ENCODE measurements at regions not wholly inside any gene's neighbourhood (a gene's known extent, or its start where the extent isn't known, plus 50 kb on each side); places are given as distances from the start of the nearest gene placed in this dataset.
"Not testable (repeated sequence)": the region's sequence is repeated elsewhere in the genome, so short reads cannot be mapped to it uniquely, and the experiment has no call there.

- no peak for DNase-seq (ENCODE audit: low read depth, low spot score)
Measured at GRCh38 chr5:87136733-87137132, 130.9 kb upstream of the RASA1 start.

DNA sequence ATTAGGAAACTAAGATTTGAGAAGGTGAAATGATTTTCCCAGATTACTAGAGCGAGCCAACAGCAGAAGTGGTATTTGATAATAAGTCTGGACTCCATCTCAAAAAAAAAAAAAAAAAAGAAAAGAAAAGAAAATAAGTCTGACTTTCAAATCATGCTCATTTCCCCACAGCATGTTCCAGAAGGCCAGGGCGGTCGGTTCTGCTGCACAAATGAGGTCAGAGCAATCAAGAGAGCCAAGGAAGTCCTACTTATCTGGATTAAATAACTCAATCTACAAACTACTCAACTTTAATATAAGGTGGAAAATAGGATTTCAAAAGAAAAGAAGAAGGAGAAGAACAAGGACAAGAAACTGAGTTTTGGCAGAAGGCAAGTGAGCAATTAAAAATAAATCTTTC, 130.4 kb upstream of the RASA1 start:
- DNase-seq (ENCODE audit: low read depth, low spot score) = no peak

DNA sequence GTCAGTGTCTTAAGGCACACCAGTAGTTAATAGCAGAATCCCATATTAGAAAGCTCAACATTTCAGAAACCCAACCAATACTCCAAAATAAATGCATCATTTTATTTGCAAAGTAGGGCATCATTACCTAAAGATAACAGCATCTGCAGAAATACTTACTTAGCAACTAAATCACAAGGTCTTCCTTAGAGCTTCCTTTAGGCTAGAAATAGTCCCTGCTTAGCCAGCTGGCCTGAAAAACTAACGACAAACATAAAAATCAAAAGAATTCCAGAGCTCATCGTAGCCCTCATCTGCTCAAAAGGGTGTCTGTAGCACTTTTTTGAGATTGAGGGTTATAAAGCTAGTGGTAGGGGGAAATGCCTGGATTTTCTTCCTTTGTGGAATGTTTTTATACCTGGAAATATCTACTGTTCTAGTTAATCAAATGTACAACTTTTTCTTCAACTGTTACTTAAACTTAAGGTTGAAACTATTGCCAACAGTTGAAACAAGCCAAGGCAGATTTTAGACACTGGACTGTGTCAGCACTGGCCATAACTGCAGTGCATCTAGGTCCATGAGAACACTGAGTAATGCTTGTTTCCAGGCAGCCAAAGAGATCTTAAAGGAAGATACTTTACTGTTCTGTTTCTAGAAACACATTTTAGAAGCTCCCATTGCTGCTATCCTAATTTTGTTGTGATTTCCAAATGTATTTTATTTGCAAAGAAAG, 129.4 kb upstream of the RASA1 start:
- DNase-seq (ENCODE audit: low read depth, low spot score) = no peak

DNA sequence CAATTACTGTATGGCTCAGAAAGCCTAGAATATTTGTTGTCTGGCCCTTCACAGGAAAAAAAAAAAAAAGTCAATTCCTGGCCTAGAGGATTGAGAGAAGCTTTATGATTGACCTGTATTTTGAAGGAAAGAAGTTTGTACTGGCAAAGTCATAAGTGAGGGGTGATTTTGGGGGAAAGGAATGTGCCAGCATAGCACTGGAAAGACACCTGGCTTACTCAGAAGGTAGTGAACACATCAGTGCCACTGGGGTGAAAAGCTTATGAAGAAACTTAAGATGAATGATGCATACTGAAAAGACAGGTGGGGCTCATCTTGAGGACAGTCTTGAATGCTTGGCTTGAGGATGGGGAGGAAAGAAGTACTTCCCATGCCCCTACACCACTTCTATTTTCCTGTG, 127.9 kb upstream of the RASA1 start:
- no peak for DNase-seq (ENCODE audit: low read depth, low spot score)

GRCh38 chr5:87141544-87141943, 126.1 kb upstream of the RASA1 start:
- DNase-seq (ENCODE audit: low read depth, low spot score) = no peak

DNA sequence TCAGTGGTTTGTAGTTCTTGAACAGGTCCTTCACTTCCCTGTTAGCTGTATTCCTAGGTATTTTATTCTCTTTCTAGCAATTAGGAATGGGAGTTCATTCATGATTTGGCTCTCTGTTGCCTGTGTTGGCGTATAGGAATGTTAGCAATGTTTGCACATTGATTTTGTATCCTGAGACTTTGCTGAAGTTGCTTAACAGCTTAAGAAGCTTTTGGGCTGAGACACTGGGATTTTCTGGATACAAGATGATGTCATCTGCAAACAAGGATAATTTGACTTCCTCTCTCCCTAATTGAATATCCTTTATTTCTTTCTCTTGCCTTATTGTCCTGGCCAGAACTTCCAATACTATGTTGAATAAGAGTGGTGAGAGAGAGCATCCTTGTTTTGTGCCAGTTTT, 121.8 kb upstream of the RASA1 start:
- not testable (repeated sequence) for DNase-seq (ENCODE audit: low read depth, low spot score)

DNA sequence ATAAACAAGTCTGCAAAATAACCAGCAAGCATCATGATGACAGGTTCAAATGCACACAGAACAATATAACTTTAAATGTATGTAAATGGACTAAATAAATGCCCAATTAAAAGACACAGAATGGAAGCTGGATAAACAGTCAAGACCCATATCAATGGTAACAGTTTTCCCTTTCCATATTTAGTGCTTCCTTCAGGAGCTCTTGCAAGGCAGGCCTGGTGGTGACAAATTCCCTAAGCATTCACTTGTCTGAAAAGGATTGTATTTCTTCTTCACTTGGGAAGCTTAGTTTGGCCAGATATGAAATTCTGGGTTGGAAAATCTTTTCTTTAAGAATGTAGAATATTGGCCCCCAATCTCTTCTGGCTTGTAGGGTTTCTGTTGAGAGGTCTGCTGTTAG, 120.2 kb upstream of the RASA1 start:
- DNase-seq (ENCODE audit: low read depth, low spot score) = no peak

GRCh38 chr5:87150630-87151029, 117.1 kb upstream of the RASA1 start:
- no peak for DNase-seq (ENCODE audit: low read depth, low spot score)

GRCh38 chr5:87151547-87151946, 116.1 kb upstream of the RASA1 start:
- DNase-seq (ENCODE audit: low read depth, low spot score) = no peak

DNA sequence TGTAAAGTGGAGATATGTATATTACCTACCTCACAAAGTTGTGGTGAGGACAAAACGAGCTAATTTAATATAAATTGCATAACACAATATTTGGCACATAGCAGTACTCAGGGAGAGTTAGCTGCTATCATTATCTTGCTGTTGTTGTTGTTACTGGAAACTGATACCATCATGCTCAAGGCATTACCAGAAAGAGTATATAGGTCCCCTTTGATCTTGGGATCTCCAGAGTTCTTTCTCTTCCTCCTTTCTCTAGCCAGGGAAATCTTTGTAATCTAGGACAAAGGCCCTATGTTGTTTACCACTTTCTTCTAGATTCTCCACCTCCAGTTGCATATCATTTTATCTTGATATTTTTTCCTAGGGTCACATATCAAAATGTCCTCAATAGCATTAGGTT, 114.8 kb upstream of the RASA1 start:
- DNase-seq (ENCODE audit: low read depth, low spot score) = no peak

DNA sequence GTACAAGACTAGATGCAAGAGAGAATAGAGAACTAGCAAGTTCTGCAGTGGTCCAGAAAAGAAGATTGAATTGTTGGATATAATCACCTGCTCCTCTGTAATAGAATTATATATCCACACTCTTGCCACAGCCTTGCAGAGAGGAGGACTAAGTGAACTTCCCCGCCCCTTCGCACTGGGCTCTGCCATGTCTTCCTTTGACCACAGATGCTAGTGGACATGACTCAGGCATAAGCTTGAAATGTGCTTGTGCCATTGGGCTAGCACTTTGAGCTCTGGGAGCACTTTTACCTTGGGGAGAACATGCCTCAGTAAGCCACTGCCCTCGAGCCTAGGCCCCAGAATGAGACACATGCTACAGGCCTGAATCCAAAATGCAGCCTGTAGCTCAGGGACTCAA, 113.5 kb upstream of the RASA1 start:
- DNase-seq (ENCODE audit: low read depth, low spot score) = no peak

DNA sequence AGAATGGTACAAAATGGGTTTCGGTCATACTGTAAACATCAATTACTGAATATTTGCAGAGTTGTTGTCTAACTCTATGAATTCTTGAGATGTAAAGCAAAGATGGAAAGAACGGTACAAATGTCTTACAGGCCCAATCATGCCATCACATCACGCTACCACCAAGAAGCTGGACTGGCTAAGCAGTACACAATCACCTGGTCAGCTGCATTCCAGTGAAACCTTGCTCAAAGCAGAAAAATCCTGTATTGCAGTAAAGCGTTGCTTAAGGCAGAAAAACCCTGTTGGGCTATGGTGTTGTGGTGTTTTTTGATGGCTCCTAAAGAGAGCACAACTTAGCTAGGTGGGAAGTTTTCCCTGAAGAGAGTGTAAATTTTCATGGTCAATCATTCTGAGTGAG, 112.6 kb upstream of the RASA1 start:
- DNase-seq (ENCODE audit: low read depth, low spot score) = no peak

- no peak for DNase-seq (ENCODE audit: low read depth, low spot score)
Measured at GRCh38 chr5:87156631-87157030, 111.1 kb upstream of the RASA1 start.

DNA sequence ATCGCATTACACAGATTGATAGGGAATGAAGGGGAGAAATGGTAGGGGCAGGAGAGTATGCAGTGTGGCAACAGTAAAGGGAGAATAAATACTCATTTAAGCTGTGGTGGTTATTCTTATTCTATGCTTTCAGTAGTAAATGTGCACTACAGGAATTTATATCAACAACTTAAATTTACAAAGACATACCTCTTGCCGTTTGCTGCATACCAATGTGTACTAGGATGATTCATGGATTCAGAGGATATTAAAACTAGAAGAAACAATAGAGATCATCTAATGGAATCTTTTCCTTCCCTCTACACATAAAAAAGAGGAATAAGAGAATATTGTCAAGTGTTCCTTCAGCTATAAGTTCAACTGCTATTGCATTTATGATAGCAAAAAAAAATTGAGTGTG, 103.3 kb upstream of the RASA1 start:
- no peak for DNase-seq (ENCODE audit: low read depth, low spot score)

- DNase-seq (ENCODE audit: low read depth, low spot score) = no peak
Measured at GRCh38 chr5:87169300-87169991, 98.2 kb upstream of the RASA1 start.

DNA sequence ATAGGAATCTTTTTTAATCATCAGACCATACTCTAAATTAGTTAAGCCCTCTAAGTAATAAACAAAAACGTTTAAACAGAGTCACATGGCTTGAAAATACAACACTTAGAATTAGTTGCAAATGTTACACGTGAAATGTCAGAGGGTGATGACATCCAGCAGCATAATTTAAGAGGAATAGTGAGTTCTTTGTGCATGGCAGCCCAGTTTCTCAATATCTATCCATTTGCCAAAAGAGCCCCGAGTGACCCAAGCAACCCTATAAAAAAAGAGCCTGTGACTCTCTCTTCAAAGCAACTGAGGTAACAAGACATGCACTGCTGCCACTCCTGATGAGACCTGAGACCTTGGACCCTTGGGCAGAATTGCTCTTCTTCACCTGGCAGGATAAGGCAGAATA, 96.9 kb upstream of the RASA1 start:
- no peak for DNase-seq (ENCODE audit: low read depth, low spot score)

- DNase-seq (ENCODE audit: low read depth, low spot score) = no peak
Measured at GRCh38 chr5:87182649-87183048, 85.0 kb upstream of the RASA1 start.

GRCh38 chr5:87183896-87184295, 83.8 kb upstream of the RASA1 start:
- DNase-seq (ENCODE audit: low read depth, low spot score) = no peak

GRCh38 chr5:87184605-87185004, 83.1 kb upstream of the RASA1 start:
- no peak for DNase-seq (ENCODE audit: low read depth, low spot score)

GRCh38 chr5:87185838-87186237, 81.8 kb upstream of the RASA1 start:
- DNase-seq (ENCODE audit: low read depth, low spot score) = no peak

- DNase-seq (ENCODE audit: low read depth, low spot score) = no peak
Measured at GRCh38 chr5:87188391-87188790, 79.3 kb upstream of the RASA1 start.

GRCh38 chr5:87190041-87190440, 77.6 kb upstream of the RASA1 start:
- no peak for DNase-seq (ENCODE audit: low read depth, low spot score)

DNA sequence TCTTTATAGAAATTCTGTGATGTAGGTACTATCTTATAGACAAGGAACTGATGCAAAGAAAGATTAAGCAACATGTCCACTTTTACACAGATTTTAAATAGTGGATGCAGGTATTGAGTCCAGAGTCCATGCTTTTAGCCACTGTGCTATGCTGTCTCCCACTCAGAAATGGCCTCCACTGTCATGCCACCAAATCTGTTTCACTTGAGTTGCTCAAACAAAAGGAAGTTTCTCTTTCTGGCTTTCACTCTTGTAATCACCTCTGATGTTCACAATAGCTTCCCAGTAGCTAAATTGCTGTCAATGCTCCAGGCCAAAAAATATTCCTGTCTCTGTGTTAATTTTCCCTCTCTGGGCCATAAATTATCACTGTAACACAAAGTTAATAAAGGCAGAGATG, 77.0 kb upstream of the RASA1 start:
- DNase-seq (ENCODE audit: low read depth, low spot score) = no peak

DNA sequence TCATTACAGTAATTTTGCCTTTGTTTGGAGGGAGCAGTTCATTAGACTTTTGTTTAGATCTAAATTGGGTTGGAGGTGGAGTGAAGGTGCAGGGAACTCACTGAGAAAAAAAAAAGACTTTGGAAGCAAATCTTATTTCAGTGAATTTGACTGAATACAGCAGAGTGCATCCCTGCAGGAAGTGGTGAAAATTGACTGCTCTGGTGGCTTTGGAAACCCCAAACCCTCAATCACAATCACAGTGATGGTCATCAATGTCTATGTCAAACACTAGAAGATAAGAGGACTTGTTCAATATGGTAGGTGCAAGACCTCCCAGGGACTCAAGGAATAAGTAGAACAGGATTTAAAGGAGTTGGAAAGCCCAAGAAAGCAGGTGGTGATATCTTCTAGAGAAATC, 76.0 kb upstream of the RASA1 start:
- DNase-seq (ENCODE audit: low read depth, low spot score) = no peak

All from smooth muscle cell of the brain vasculature (primary cell).